CD4-positive, alpha-beta T cell treated with Interleukin-1 beta for 1 hour (primary cell): ENCODE measurements at regions not wholly inside any gene's neighbourhood (a gene's known extent, or its start where the extent isn't known, plus 50 kb on each side); places are given as distances from the start of the nearest gene placed in this dataset.

Source experiments
- DNase-seq, 2 donors: peaks; one replicate each; pipeline ENCODE4 v3.0.0-alpha.2; 2020 to 2022

GRCh38 chr4:116870686-116871085, 214.7 kb downstream of the TRAM1L1 start:
- no peak for DNase-seq

- no peak for DNase-seq
These were observed 219.3 kb downstream of the TRAM1L1 start for GRCh38 chr4:116866106-116866505.

GRCh38 chr4:116862592-116862991, 222.8 kb downstream of the TRAM1L1 start:
- DNase-seq, result no peak

- DNase-seq, result no peak
These were observed 224.5 kb downstream of the TRAM1L1 start for GRCh38 chr4:116860891-116861290.

GRCh38 chr4:116849620-116850019, 235.8 kb downstream of the TRAM1L1 start:
- DNase-seq, result no peak

- DNase-seq, result no peak
These were observed 237.8 kb downstream of the TRAM1L1 start for GRCh38 chr4:116847616-116848015.

- no peak for DNase-seq
These were observed 245.6 kb downstream of the TRAM1L1 start for GRCh38 chr4:116839826-116840225.

- DNase-seq, result no peak
These were observed 246.8 kb downstream of the TRAM1L1 start for GRCh38 chr4:116838609-116839008.

GRCh38 chr4:116829187-116829586, 256.2 kb downstream of the TRAM1L1 start:
- DNase-seq, result no peak

GRCh38 chr4:116824172-116824571, 261.2 kb downstream of the TRAM1L1 start:
- DNase-seq, result no peak

GRCh38 chr4:116811730-116812129, 273.6 kb downstream of the TRAM1L1 start:
- no peak for DNase-seq

GRCh38 chr4:116796022-116796421, 289.4 kb downstream of the TRAM1L1 start:
- no peak for DNase-seq

- DNase-seq, result no peak
These were observed 296.7 kb downstream of the TRAM1L1 start for GRCh38 chr4:116788723-116789122.

- no peak for DNase-seq
These were observed 330.3 kb downstream of the TRAM1L1 start for GRCh38 chr4:116755051-116755450.

- no peak for DNase-seq
These were observed 333.3 kb downstream of the TRAM1L1 start for GRCh38 chr4:116752027-116752426.

GRCh38 chr4:116736756-116737155, 348.6 kb downstream of the TRAM1L1 start:
- no peak for DNase-seq

GRCh38 chr4:116734178-116734577, 351.2 kb downstream of the TRAM1L1 start:
- DNase-seq, result no peak

- no peak for DNase-seq
These were observed 352.0 kb downstream of the TRAM1L1 start for GRCh38 chr4:116733370-116733769.

GRCh38 chr4:116726523-116726922, 358.9 kb downstream of the TRAM1L1 start:
- DNase-seq, result no peak

GRCh38 chr4:116724249-116724648, 361.1 kb downstream of the TRAM1L1 start:
- DNase-seq, result no peak

GRCh38 chr4:116705466-116705865, 379.9 kb downstream of the TRAM1L1 start:
- no peak for DNase-seq

- no peak for DNase-seq
These were observed 382.4 kb downstream of the TRAM1L1 start for GRCh38 chr4:116702949-116703348.

- no peak for DNase-seq
These were observed 396.8 kb downstream of the TRAM1L1 start for GRCh38 chr4:116688536-116688935.

- DNase-seq, result no peak
These were observed 417.2 kb downstream of the TRAM1L1 start for GRCh38 chr4:116668190-116668589.

GRCh38 chr4:116665716-116666115, 419.7 kb downstream of the TRAM1L1 start:
- no peak for DNase-seq

- no peak for DNase-seq
These were observed 421.2 kb downstream of the TRAM1L1 start for GRCh38 chr4:116664198-116664597.
